Adipocyte (in vitro differentiated cells): ENCODE measurements at regions not wholly inside any gene's neighbourhood (a gene's known extent, or its start where the extent isn't known, plus 50 kb on each side); places are given as distances from the start of the nearest gene placed in this dataset.

Experiments
- DNase-seq: peaks from one replicate; pipeline ENCODE4 v3.0.0-alpha.2; 2015; ENCODE audit warnings: low read depth
- H3K27me3 ChIP-seq: replicated peaks from 2 replicates; pipeline ENCODE4 v1.7.0; 2013; ENCODE audit warnings: mild to moderate bottlenecking, low read length, moderate library complexity; ENCODE audit not compliant: control insufficient read depth, insufficient read depth
- H3K36me3 ChIP-seq: 2 replicates; pipeline ENCODE4 v1.7.0; 2013; ENCODE audit warnings: low read length, mild to moderate bottlenecking, moderate library complexity; ENCODE audit not compliant: control insufficient read depth, insufficient read depth, severe bottlenecking
- H3K4me1 ChIP-seq: 2 replicates; pipeline ENCODE4 v1.7.0; 2013; ENCODE audit warnings: mild to moderate bottlenecking, low read length, moderate library complexity; ENCODE audit not compliant: control insufficient read depth, insufficient read depth
- H3K4me3 ChIP-seq: 2 replicates; pipeline ENCODE4 v1.7.0; 2013; ENCODE audit warnings: mild to moderate bottlenecking, low read length, moderate library complexity
- H3K9ac ChIP-seq: 2 replicates; pipeline ENCODE4 v1.7.0; 2013; ENCODE audit warnings: mild to moderate bottlenecking, low read length, moderate library complexity
- H3K9me3 ChIP-seq: 2 replicates; pipeline ENCODE4 v1.7.0; 2013; ENCODE audit warnings: mild to moderate bottlenecking, low read length, moderate library complexity; ENCODE audit not compliant: control insufficient read depth

DNA sequence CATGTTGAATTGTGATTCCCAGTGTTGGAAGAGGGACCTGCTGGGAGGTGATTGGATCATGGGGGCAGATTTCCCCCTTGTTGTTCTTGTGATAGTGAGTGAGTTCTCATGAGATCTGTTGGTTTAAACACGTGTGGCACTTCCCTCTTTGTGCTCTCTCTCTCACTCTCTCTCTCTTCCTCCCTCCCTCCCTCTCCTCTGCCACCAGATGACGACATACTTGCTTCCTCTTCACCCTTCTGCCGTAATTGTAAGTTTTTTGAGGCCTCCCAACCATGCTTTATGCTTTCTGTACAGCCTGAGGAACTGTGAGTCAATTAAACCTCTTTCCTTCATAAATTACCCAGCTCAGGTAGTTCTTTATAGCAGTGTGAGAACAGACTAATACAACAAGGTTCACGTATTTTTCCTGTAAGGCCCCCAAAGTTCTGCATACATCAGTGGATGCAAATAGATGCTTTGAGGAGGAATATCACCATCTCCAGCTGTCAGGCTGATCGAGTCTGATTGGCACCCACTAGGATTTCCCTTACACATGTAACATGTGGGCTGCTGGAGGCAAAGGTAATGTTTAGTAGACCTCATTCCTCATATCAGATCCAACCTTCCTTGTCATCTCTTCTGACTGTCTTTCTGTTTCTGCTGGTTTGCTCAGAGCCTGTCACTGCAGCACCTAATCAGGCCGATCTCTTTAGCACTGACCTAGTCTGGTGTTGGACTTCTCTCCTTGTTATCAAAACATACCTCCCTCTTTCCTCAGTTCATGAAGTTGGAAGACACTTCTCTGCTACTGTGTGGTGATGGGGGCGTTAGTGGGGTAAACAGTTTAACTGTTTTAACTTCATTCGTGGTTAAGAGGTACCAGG lies 54.3 kb upstream of the BACH2 start:
- Histone ChIP-seq H3K27me3 (no peaks in the 10 kb centered on the region), H3K9ac (no peak overlapping the region), H3K4me3 (no peak overlapping the region), H3K4me1 (peaks cover 19% of the 10 kb centered on the region), H3K9me3 (no peaks in the 10 kb centered on the region), H3K36me3 (no peaks in the 10 kb centered on the region)
- no peak for DNase-seq

DNA sequence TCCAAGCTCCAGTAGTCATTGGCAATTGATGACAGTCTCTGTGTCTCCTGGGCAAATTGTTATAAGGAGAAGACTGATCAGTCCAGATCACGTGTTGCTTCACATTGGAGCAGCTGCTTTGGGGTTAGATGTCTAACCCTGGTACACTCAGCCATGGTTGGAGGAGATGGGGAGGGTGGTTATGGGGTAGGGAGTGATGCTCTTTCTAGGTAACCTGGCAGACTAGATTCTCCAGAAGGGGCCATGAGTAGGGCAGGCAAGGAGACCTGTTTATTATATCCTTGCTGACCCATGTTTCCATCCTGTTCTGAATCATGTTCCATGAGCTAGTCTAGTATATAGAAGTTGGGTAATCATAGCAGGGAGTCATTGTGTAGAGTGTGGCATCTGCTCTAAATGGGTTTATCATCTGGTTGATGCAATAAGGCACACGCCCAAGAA lies 50.8 kb upstream of the BACH2 start:
- DNase-seq, result no peak
- Histone ChIP-seq H3K9me3 (no peaks in the 10 kb centered on the region), H3K27me3 (no peaks in the 10 kb centered on the region), H3K4me3 (no peak overlapping the region), H3K9ac (no peak overlapping the region), H3K36me3 (no peaks in the 10 kb centered on the region), H3K4me1 (peaks cover 16% of the 10 kb centered on the region)

- Histone ChIP-seq H3K27me3 (no peaks in the 10 kb centered on the region), H3K4me1 (peaks cover 9% of the 10 kb centered on the region), H3K9ac (no peak overlapping the region), H3K36me3 (no peaks in the 10 kb centered on the region), H3K4me3 (no peak overlapping the region), H3K9me3 (no peaks in the 10 kb centered on the region)
- DNase-seq, result no peak
These were observed 50.1 kb upstream of the BACH2 start for GRCh38 chr6:90346729-90347128.
